AML-193 (cell line): ENCODE measurements at regions not wholly inside any gene's neighbourhood (a gene's known extent, or its start where the extent isn't known, plus 50 kb on each side); places are given as distances from the start of the nearest gene placed in this dataset.

Source experiments
- DNase-seq, 2 experiments: peaks; one replicate each; lab custom pipeline; 2025; lab: John Stamatoyannopoulos, UW

- DNase-seq: no peak
Measured at GRCh38 chr9:89808756-89809181, 204.0 kb downstream of the GADD45G start.

DNA sequence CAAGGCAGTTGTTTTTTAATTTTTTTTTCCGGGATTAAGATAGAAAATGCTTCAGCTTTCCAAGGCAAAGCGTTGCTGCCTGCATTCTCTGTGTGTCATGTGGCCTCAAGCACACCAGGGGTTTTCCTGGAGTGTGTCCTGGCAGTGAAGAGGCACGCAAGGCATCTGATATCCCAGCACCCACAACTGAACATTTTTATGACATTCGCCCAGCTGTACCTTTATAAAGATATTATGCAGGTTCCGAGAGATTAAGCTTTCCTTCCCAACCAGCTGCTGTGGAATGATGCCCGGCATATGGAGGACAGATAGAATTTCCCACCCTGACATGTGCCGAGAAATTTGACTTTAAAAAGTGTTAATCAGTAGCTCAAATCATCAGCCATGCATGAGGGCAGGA, 205.6 kb downstream of the GADD45G start:
- no peak for DNase-seq

DNA sequence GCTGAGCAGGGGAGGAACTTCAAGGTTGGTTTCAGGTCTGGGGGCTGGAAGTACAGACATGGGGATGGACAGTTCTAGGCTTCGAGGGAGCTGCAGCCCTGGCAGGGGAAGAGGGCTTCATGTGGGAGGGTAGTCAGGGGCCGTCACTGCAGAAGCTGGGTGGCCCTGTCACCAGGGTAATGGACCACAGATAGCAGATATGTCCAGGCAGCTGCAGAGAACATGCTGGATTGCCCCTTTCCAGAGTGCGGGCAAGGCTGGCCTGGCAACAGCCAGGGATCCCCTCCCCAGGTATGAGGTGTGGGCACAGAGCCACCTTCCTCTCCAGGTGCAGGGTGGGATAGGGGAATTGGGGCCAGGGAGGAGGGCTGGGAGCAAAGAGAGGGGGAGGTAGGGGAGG, 206.5 kb downstream of the GADD45G start:
- DNase-seq: no peak

DNA sequence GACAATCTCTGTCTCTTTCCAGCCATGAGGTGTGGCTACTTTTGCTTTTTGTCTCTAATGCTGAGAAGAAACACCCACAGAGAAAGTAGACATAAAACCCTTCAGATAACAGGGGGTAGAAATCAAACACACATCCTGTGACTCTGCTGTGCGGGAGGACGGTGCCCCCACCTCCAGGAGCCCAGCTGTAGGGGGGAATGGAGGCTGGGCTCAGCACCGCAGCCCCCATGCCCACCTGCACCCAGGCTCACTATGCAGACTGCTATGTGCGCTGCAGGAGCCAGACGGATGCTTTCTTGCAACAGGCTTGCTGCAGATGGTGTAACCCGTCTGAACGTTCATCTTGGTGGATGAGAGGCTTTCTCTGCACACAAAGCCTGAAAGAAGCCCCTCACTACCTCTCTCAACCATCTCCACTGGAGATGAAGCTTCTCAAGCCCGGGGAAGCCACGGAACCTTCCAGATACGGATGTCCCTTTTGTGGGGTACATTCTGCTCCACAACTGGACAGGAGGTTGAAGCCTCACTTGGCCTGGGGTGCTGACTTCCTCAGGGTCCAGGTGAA, 207.2 kb downstream of the GADD45G start:
- DNase-seq: no peak

GRCh38 chr9:89812556-89813181, 207.9 kb downstream of the GADD45G start:
- no peak for DNase-seq

GRCh38 chr9:89813482-89813881, 208.7 kb downstream of the GADD45G start:
- no peak for DNase-seq

DNA sequence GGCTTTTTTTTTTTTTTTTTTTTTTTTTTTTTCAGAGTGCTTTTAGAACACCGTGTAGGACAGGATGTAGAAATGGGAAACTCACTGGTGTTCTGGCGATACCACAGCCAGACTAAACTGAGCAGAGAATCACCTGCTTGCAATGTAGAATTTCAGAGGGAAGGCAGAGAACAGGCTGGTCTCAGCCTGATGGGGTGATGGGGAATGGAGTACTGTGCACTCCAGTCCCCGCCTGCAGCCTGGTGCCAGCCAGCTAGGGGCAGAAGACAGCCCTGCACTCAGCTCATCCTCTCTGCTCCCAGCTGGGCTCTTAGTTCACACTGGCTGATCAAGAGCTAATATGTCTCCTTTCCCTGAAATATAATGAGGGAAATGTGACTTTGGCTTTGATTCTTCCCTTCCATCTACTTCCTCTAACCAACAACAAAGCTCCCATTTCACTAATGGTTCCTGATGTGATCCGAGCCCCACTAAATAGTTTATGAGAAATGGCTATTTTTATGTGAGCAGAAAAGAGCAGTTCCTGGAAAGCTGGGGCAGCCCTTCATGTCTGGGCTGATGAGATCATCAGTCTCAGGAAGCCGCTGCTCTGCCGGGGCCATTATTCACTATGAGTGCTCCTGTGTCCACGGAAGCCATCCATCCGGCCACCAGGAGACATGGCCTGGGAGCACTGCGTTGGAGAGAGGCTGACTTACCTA, 209.7 kb downstream of the GADD45G start:
- no peak for DNase-seq

GRCh38 chr9:89815061-89815902, 210.5 kb downstream of the GADD45G start:
- DNase-seq: no peak

- no peak for DNase-seq
Measured at GRCh38 chr9:89815903-89816573, 211.2 kb downstream of the GADD45G start.

- DNase-seq: no peak
Measured at GRCh38 chr9:89817151-89817950, 212.5 kb downstream of the GADD45G start.

DNA sequence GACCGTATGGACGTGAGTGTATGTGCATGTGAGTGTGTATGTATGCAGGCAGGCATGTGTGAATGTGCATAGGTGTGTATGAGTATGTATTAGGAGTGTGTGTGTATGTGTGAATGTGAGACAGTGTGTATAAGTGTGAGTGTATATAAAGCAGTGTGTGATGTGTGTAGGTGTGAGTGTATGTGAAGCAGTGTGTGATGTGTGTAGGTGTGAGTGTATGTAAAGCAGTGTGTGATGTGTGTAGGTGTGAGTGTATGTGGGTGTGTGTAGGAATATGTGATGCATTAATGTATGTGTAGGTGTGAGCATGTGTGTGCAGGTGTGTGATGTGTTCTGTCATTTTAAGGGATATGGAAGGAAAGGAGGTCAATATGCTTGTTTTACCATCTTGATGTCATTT, 215.5 kb downstream of the GADD45G start:
- no peak for DNase-seq

DNA sequence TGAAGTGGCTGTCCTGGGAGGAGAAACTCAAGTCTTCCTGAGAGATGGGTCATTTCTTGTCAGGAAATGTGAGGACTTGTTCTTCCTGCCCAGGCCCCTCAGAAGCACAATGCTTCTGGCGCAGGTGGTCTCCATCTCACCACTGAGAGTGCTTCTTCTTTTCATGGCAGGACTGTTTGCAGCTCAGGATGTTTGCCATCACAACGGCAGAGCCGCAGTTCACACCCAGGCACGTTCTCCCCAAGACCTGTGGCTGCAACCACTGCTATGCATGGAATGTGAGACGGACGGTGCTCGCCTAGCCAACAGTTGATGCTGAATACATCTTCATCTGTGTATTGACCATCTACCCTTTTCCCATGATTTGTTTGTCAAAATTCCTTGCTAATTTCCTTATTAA, 216.3 kb downstream of the GADD45G start:
- DNase-seq: no peak

- no peak for DNase-seq
Measured at GRCh38 chr9:89822996-89823395, 218.2 kb downstream of the GADD45G start.

DNA sequence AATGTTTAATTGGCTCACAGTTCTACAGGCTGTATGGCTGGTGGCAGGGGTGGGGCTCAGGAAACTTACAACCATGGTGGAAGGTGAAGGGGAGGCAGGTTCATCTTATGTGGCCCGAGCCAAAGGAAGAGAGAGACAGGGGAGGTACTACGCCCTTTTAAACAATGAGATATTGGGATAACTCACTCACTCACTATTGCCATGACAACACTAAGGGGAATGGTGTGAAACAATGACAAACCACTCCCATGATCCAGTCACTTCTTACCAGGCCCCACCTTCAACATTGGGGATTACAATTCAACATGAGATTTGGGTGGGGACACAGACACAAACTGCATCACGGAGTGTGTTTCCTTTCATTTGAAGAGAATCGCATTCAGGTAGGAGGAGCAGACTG, 220.9 kb downstream of the GADD45G start:
- no peak for DNase-seq

GRCh38 chr9:89826186-89826585, 221.4 kb downstream of the GADD45G start:
- DNase-seq: no peak

DNA sequence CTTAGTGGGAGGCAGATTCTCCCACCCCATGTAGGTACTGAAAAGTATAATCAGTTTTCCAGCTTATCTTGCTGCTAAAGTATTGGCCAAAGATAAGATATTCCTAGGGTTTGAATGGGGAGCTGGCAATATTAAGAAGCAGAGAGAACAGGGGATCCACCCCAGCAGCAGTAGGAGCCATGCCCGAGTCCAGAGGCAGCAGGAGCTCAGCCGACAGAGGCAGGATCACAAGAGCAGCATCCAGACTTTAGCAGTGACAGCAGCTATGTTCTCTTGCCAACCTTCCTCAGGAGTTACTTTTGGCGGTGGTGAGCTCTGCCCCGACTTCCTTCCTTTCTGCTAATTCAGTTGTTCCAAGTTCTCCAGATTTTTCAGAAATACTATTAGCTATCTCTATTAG, 224.5 kb downstream of the GADD45G start:
- no peak for DNase-seq

- DNase-seq: no peak
Measured at GRCh38 chr9:89835666-89836065, 230.9 kb downstream of the GADD45G start.

DNA sequence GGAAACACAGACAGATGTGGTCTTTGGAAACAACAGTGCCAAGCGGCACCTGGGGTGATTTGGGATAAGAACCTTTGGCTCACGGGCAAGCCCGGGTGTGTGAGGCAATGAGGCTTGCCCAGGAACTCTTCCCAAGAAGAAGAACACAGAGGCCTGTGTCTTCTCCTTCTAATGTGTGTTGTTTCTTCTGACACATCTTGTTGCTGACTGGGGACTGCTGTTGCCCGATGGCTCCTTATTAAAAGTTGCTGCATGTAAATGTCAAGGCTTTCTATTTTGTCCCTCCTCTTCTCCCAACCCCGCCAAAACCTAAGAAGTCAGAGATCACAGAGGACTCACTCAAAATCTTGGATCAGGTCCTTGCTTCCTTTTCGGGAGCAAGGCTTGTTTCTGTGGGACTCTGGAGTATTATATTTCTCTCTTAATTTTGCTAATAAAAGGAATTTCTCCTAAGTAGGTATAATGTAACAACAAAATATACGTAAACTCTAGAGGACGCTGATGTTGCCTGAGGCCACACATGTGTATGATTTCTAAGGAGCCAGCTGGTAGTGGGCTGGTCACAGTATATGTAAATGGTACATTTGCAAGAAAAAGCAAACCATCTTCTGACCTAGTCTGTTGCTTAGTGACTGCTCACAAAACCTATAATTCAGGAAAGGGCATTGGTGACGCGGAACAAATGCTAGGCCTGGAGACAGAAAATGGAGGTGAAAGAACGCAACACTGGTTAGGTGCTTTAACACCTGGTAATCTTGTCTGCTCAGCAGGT, 232.5 kb downstream of the GADD45G start:
- DNase-seq: no peak

GRCh38 chr9:89837934-89838310, 233.1 kb downstream of the GADD45G start:
- no peak for DNase-seq

GRCh38 chr9:89838621-89839020, 233.8 kb downstream of the GADD45G start:
- no peak for DNase-seq

DNA sequence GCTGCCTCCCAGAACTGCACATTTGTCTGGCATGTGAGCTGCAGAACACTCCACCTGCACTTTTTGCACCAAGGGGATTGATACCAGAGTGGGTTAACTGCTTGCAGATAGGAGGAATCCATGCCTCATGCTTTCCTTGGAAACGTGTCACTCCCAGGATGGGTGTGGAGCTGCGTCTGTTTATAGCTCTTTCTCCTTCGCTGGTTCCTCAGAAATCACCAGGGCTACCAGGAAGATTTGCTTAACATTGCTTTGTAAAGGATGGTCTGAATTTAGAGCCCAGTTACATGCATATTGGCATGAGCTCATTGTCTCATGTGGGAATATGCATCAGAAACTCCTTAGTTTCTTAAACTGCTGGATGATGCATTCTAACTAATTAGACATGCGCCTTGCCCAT, 234.6 kb downstream of the GADD45G start:
- no peak for DNase-seq
